GM23338 (cell line): ENCODE measurements at regions not wholly inside any gene's neighbourhood (a gene's known extent, or its start where the extent isn't known, plus 50 kb on each side); places are given as distances from the start of the nearest gene placed in this dataset.

Source experiments
- CREB1 ChIP-seq: fragments of 250-450 bp; sonication (Bioruptor Pico); IDR thresholded peaks from 2 replicates; pipeline ENCODE4 v1.5.0; 2020; ENCODE audit warnings: low read depth, mild to moderate bottlenecking, moderate library complexity
- EZH2 ChIP-seq: fragments of 200-600 bp; sonication (generic); IDR thresholded peaks from one replicate; pipeline ENCODE4 v1.8.0; 2017; ENCODE audit warnings: antibody characterized with exemption, mild to moderate bottlenecking, low read depth; ENCODE audit not compliant: unreplicated experiment
- EZH2phosphoT487 ChIP-seq: fragments of 200-600 bp; sonication (generic); IDR thresholded peaks from one replicate; pipeline ENCODE4 v1.8.1; 2018; ENCODE audit warnings: antibody characterized with exemption; ENCODE audit not compliant: unreplicated experiment
- JUNB ChIP-seq: IDR thresholded peaks from one replicate; pipeline ENCODE4 v1.6.1; 2016; ENCODE audit warnings: antibody characterized with exemption; ENCODE audit not compliant: unreplicated experiment
- NANOG ChIP-seq: IDR thresholded peaks from 2 replicates; pipeline ENCODE4 v1.6.1; 2016; ENCODE audit warnings: antibody characterized with exemption, borderline replicate concordance
- POLR2AphosphoS5 ChIP-seq: IDR thresholded peaks from 2 replicates; pipeline ENCODE4 v1.6.1; 2016; ENCODE audit warnings: antibody characterized with exemption, low read depth
- STAT1 ChIP-seq: IDR thresholded peaks from one replicate; pipeline ENCODE4 v1.6.1; 2016; ENCODE audit warnings: antibody characterized with exemption; ENCODE audit not compliant: unreplicated experiment
- ZNF114 ChIP-seq: fragments of 250-450 bp; sonication (Bioruptor Pico); IDR thresholded peaks from 2 replicates; pipeline ENCODE4 v1.5.0; 2020; ENCODE audit warnings: mild to moderate bottlenecking, moderate library complexity
- ZNF331 ChIP-seq: fragments of 250-450 bp; sonication (Bioruptor Pico); IDR thresholded peaks from 2 replicates; pipeline ENCODE4 v1.5.0; 2020; ENCODE audit warnings: low read depth, mild to moderate bottlenecking, moderate library complexity
- TF ChIP-seq, protein P1 (sequence below), 2 experiments: fragments of 200-600 bp in 1 of 2; sonication (generic) in 1 of 2; conservative IDR thresholded peaks; 2 replicates each; pipeline versions ENCODE4 v1.5.1 to v1.6.1; 2016 to 2017; ENCODE audit warnings: antibody characterized with exemption in 2 of 2, low read depth in 2 of 2, mild to moderate bottlenecking in 2 of 2, moderate library complexity in 1 of 2
- TF ChIP-seq, protein P2 (sequence below): IDR thresholded peaks from one replicate; pipeline ENCODE4 v1.6.1; 2018; ENCODE audit warnings: antibody characterized with exemption; ENCODE audit not compliant: unreplicated experiment
- TF ChIP-seq, protein P3 (sequence below): IDR thresholded peaks from 2 replicates; pipeline ENCODE4 v1.6.1; 2016; ENCODE audit warnings: antibody characterized with exemption
- TF ChIP-seq, protein P4 (sequence below): fragments of 250-450 bp; sonication (Bioruptor Pico); IDR thresholded peaks from 2 replicates; pipeline ENCODE4 v1.5.0; 2020; ENCODE audit warnings: mild to moderate bottlenecking, moderate library complexity

DNA sequence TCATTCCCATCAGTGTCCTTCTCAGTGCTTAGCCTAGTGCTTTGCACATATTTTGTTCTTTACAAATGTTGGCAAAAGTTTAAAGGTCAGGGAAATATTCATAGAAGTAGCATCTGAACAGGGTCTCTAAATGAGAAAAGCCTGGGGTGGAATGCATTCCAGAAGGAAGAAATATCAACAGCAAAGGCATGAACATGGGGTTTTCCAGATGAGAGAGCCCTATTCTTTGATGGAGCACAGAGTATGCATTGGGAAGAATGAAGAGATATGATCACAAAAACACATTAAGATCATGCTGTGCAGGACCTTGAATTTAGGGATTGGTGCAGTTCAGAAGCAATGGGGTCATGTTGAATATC, 140.2 kb downstream of the SNX19 start:
- no peak for TF ChIP-seq POLR2AphosphoS5
- TF ChIP-seq, protein P1, sequence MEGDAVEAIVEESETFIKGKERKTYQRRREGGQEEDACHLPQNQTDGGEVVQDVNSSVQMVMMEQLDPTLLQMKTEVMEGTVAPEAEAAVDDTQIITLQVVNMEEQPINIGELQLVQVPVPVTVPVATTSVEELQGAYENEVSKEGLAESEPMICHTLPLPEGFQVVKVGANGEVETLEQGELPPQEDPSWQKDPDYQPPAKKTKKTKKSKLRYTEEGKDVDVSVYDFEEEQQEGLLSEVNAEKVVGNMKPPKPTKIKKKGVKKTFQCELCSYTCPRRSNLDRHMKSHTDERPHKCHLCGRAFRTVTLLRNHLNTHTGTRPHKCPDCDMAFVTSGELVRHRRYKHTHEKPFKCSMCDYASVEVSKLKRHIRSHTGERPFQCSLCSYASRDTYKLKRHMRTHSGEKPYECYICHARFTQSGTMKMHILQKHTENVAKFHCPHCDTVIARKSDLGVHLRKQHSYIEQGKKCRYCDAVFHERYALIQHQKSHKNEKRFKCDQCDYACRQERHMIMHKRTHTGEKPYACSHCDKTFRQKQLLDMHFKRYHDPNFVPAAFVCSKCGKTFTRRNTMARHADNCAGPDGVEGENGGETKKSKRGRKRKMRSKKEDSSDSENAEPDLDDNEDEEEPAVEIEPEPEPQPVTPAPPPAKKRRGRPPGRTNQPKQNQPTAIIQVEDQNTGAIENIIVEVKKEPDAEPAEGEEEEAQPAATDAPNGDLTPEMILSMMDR (conservative IDR thresholded peaks at IDR 0.05; ENCODE audit: low read depth in 2 of 2) = no peak
- TF ChIP-seq, protein P2, sequence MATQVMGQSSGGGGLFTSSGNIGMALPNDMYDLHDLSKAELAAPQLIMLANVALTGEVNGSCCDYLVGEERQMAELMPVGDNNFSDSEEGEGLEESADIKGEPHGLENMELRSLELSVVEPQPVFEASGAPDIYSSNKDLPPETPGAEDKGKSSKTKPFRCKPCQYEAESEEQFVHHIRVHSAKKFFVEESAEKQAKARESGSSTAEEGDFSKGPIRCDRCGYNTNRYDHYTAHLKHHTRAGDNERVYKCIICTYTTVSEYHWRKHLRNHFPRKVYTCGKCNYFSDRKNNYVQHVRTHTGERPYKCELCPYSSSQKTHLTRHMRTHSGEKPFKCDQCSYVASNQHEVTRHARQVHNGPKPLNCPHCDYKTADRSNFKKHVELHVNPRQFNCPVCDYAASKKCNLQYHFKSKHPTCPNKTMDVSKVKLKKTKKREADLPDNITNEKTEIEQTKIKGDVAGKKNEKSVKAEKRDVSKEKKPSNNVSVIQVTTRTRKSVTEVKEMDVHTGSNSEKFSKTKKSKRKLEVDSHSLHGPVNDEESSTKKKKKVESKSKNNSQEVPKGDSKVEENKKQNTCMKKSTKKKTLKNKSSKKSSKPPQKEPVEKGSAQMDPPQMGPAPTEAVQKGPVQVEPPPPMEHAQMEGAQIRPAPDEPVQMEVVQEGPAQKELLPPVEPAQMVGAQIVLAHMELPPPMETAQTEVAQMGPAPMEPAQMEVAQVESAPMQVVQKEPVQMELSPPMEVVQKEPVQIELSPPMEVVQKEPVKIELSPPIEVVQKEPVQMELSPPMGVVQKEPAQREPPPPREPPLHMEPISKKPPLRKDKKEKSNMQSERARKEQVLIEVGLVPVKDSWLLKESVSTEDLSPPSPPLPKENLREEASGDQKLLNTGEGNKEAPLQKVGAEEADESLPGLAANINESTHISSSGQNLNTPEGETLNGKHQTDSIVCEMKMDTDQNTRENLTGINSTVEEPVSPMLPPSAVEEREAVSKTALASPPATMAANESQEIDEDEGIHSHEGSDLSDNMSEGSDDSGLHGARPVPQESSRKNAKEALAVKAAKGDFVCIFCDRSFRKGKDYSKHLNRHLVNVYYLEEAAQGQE = no peak
- no peak for TF ChIP-seq CREB1 (CRISPR knock-in tag)
- TF ChIP-seq EZH2 = no peak
- no peak for TF ChIP-seq EZH2phosphoT487
- no peak for TF ChIP-seq ZNF331 (CRISPR knock-in tag)
- TF ChIP-seq NANOG = no peak
- TF ChIP-seq, protein P3, sequence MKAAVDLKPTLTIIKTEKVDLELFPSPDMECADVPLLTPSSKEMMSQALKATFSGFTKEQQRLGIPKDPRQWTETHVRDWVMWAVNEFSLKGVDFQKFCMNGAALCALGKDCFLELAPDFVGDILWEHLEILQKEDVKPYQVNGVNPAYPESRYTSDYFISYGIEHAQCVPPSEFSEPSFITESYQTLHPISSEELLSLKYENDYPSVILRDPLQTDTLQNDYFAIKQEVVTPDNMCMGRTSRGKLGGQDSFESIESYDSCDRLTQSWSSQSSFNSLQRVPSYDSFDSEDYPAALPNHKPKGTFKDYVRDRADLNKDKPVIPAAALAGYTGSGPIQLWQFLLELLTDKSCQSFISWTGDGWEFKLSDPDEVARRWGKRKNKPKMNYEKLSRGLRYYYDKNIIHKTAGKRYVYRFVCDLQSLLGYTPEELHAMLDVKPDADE = no peak
- TF ChIP-seq STAT1 = no peak
- TF ChIP-seq JUNB = no peak
- TF ChIP-seq, protein P4, sequence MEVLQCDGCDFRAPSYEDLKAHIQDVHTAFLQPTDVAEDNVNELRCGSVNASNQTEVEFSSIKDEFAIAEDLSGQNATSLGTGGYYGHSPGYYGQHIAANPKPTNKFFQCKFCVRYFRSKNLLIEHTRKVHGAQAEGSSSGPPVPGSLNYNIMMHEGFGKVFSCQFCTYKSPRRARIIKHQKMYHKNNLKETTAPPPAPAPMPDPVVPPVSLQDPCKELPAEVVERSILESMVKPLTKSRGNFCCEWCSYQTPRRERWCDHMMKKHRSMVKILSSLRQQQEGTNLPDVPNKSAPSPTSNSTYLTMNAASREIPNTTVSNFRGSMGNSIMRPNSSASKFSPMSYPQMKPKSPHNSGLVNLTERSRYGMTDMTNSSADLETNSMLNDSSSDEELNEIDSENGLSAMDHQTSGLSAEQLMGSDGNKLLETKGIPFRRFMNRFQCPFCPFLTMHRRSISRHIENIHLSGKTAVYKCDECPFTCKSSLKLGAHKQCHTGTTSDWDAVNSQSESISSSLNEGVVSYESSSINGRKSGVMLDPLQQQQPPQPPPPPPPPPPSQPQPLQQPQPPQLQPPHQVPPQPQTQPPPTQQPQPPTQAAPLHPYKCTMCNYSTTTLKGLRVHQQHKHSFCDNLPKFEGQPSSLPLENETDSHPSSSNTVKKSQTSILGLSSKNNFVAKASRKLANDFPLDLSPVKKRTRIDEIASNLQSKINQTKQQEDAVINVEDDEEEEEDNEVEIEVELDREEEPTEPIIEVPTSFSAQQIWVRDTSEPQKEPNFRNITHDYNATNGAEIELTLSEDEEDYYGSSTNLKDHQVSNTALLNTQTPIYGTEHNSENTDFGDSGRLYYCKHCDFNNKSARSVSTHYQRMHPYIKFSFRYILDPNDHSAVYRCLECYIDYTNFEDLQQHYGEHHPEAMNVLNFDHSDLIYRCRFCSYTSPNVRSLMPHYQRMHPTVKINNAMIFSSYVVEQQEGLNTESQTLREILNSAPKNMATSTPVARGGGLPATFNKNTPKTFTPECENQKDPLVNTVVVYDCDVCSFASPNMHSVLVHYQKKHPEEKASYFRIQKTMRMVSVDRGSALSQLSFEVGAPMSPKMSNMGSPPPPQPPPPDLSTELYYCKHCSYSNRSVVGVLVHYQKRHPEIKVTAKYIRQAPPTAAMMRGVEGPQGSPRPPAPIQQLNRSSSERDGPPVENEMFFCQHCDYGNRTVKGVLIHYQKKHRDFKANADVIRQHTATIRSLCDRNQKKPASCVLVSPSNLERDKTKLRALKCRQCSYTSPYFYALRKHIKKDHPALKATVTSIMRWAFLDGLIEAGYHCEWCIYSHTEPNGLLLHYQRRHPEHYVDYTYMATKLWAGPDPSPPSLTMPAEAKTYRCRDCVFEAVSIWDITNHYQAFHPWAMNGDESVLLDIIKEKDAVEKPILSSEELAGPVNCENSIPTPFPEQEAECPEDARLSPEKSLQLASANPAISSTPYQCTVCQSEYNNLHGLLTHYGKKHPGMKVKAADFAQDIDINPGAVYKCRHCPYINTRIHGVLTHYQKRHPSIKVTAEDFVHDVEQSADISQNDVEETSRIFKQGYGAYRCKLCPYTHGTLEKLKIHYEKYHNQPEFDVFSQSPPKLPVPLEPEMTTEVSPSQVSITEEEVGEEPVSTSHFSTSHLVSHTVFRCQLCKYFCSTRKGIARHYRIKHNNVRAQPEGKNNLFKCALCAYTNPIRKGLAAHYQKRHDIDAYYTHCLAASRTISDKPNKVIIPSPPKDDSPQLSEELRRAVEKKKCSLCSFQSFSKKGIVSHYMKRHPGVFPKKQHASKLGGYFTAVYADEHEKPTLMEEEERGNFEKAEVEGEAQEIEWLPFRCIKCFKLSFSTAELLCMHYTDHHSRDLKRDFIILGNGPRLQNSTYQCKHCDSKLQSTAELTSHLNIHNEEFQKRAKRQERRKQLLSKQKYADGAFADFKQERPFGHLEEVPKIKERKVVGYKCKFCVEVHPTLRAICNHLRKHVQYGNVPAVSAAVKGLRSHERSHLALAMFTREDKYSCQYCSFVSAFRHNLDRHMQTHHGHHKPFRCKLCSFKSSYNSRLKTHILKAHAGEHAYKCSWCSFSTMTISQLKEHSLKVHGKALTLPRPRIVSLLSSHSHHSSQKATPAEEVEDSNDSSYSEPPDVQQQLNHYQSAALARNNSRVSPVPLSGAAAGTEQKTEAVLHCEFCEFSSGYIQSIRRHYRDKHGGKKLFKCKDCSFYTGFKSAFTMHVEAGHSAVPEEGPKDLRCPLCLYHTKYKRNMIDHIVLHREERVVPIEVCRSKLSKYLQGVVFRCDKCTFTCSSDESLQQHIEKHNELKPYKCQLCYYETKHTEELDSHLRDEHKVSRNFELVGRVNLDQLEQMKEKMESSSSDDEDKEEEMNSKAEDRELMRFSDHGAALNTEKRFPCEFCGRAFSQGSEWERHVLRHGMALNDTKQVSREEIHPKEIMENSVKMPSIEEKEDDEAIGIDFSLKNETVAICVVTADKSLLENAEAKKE (CRISPR knock-in tag) = no peak
- no peak for TF ChIP-seq ZNF114 (CRISPR knock-in tag)
